DOHH2 (cell line): ENCODE measurements at regions not wholly inside any gene's neighbourhood (a gene's known extent, or its start where the extent isn't known, plus 50 kb on each side); places are given as distances from the start of the nearest gene placed in this dataset.

Experiments used
- H3F3A ChIP-seq: fragments of 200-600 bp; sonication (generic), shearing (Covaris generic); 2 replicates; pipeline ENCODE4 v1.6.0; 2016; ENCODE audit warnings: antibody characterized with exemption, mild to moderate bottlenecking; ENCODE audit not compliant: control insufficient read depth, insufficient read depth
- H3K27ac ChIP-seq: fragments of 200-600 bp; sonication (generic); 2 replicates; pipeline ENCODE4 v1.5.1; 2014; ENCODE audit warnings: low read depth, mild to moderate bottlenecking, low read length, moderate library complexity
- H3K27me3 ChIP-seq: fragments of 200-600 bp; sonication (generic); 2 replicates; pipeline ENCODE4 v1.6.1; 2014; ENCODE audit warnings: mild to moderate bottlenecking, low read length, mixed read lengths; ENCODE audit not compliant: control insufficient read depth
- H3K36me3 ChIP-seq: fragments of 200-600 bp; sonication (generic); 2 replicates; pipeline ENCODE4 v1.6.1; 2014; ENCODE audit warnings: mild to moderate bottlenecking, low read length, moderate library complexity, mixed read lengths; ENCODE audit not compliant: control insufficient read depth
- H3K4me1 ChIP-seq: fragments of 200-600 bp; sonication (generic); 2 replicates; pipeline ENCODE4 v1.6.1; 2014; ENCODE audit warnings: mild to moderate bottlenecking, low read length, mixed read lengths; ENCODE audit not compliant: control insufficient read depth
- H3K4me2 ChIP-seq: fragments of 200-600 bp; sonication (generic); 2 replicates; pipeline ENCODE4 v1.6.0; 2014; ENCODE audit warnings: mild to moderate bottlenecking, low read length, moderate library complexity
- H3K4me3 ChIP-seq: fragments of 200-600 bp; sonication (generic); 2 replicates; pipeline ENCODE4 v1.5.1; 2014; ENCODE audit warnings: mild to moderate bottlenecking, low read length, mixed read lengths
- H3K79me2 ChIP-seq: fragments of 200-600 bp; sonication (generic); 2 replicates; pipeline ENCODE4 v1.6.1; 2014; ENCODE audit warnings: mild to moderate bottlenecking, low read length, mixed read lengths; ENCODE audit not compliant: control insufficient read depth
- H3K9me2 ChIP-seq: fragments of 200-600 bp; sonication (generic); replicated peaks from 2 replicates; pipeline ENCODE4 v1.6.1; 2014; ENCODE audit warnings: mild to moderate bottlenecking, low read length, mixed read lengths; ENCODE audit not compliant: control insufficient read depth
- H3K9me3 ChIP-seq: fragments of 200-600 bp; sonication (generic); 2 replicates; pipeline ENCODE4 v1.6.1; 2014; ENCODE audit warnings: antibody characterized with exemption, low read length, mixed read lengths; ENCODE audit not compliant: control insufficient read depth, insufficient read depth
- H4K20me1 ChIP-seq: fragments of 200-600 bp; sonication (generic); 2 replicates; pipeline ENCODE4 v1.6.0; 2014; ENCODE audit warnings: low read depth, mild to moderate bottlenecking, antibody characterized with exemption, low read length, moderate library complexity; ENCODE audit not compliant: control insufficient read depth, insufficient read depth
- CTCF ChIP-seq: fragments of 200-600 bp; sonication (generic); IDR thresholded peaks from one replicate; pipeline ENCODE4 v1.5.1; 2014; ENCODE audit warnings: antibody characterized with exemption, mild to moderate bottlenecking, low read depth, low read length; ENCODE audit not compliant: poor library complexity, severe bottlenecking
- EZH2phosphoT487 ChIP-seq: fragments of 200-600 bp; sonication (generic); IDR thresholded peaks from 2 replicates; pipeline ENCODE4 v1.6.1; 2017; ENCODE audit warnings: borderline replicate concordance, mild to moderate bottlenecking, antibody characterized with exemption, low read length, moderate library complexity, mixed read lengths

GRCh38 chr11:95306801-95307200 is 75.8 kb upstream of the SESN3 start:
- H3K27ac ChIP-seq, result no peak overlapping the region
- H3K4me3 ChIP-seq, result no peak overlapping the region
- H3K79me2 ChIP-seq, result no peaks in the 10 kb centered on the region
- no peaks in the 10 kb centered on the region for H3F3A ChIP-seq
- no peaks in the 10 kb centered on the region for H3K9me2 ChIP-seq
- no peaks in the 10 kb centered on the region for H4K20me1 ChIP-seq
- no peaks in the 10 kb centered on the region for H3K36me3 ChIP-seq
- H3K9me3 ChIP-seq, result no peaks in the 10 kb centered on the region
- no peak overlapping the region for H3K4me2 ChIP-seq
- TF ChIP-seq EZH2phosphoT487 (no peak), CTCF (no peak)
- no peaks in the 10 kb centered on the region for H3K27me3 ChIP-seq
- peaks cover 24% of the 10 kb centered on the region for H3K4me1 ChIP-seq

- Histone ChIP-seq H3F3A (no peaks in the 10 kb centered on the region), H3K36me3 (no peaks in the 10 kb centered on the region), H3K4me1 (peaks cover 24% of the 10 kb centered on the region), H3K79me2 (no peaks in the 10 kb centered on the region), H3K9me2 (no peaks in the 10 kb centered on the region), H4K20me1 (no peaks in the 10 kb centered on the region), H3K4me3 (no peak overlapping the region), H3K9me3 (no peaks in the 10 kb centered on the region), H3K4me2 (no peak overlapping the region), H3K27me3 (no peaks in the 10 kb centered on the region), H3K27ac (no peak overlapping the region)
- TF ChIP-seq CTCF (no peak), EZH2phosphoT487 (no peak)
Measured at GRCh38 chr11:95306123-95306522, 75.1 kb upstream of the SESN3 start.

GRCh38 chr11:95305705-95306104 is 74.7 kb upstream of the SESN3 start:
- TF ChIP-seq EZH2phosphoT487 (no peak), CTCF (no peak)
- peaks cover 24% of the 10 kb centered on the region for H3K4me1 ChIP-seq
- H3K9me3 ChIP-seq, result no peaks in the 10 kb centered on the region
- no peaks in the 10 kb centered on the region for H3K79me2 ChIP-seq
- no peak overlapping the region for H3K4me2 ChIP-seq
- no peak overlapping the region for H3K27ac ChIP-seq
- no peak overlapping the region for H3K4me3 ChIP-seq
- no peaks in the 10 kb centered on the region for H3K27me3 ChIP-seq
- H4K20me1 ChIP-seq, result no peaks in the 10 kb centered on the region
- no peaks in the 10 kb centered on the region for H3K9me2 ChIP-seq
- no peaks in the 10 kb centered on the region for H3F3A ChIP-seq
- no peaks in the 10 kb centered on the region for H3K36me3 ChIP-seq

- no peaks in the 10 kb centered on the region for H3F3A ChIP-seq
- no peak overlapping the region for H3K4me2 ChIP-seq
- H3K9me3 ChIP-seq, result no peaks in the 10 kb centered on the region
- no peaks in the 10 kb centered on the region for H3K9me2 ChIP-seq
- H4K20me1 ChIP-seq, result no peaks in the 10 kb centered on the region
- H3K27ac ChIP-seq, result no peak overlapping the region
- H3K4me1 ChIP-seq, result peaks cover 24% of the 10 kb centered on the region
- no peaks in the 10 kb centered on the region for H3K27me3 ChIP-seq
- H3K4me3 ChIP-seq, result no peak overlapping the region
- no peaks in the 10 kb centered on the region for H3K36me3 ChIP-seq
- no peaks in the 10 kb centered on the region for H3K79me2 ChIP-seq
- no peak for TF ChIP-seq CTCF
- no peak for TF ChIP-seq EZH2phosphoT487
Measured at GRCh38 chr11:95304777-95305176, 73.8 kb upstream of the SESN3 start.
